ENCODE measurements at regions not wholly inside any gene's neighbourhood (a gene's known extent, or its start where the extent isn't known, plus 50 kb on each side); places are given as distances from the start of the nearest gene placed in this dataset.
"Not testable (repeated sequence)": the region's sequence is repeated elsewhere in the genome, so short reads cannot be mapped to it uniquely, and the experiment has no call there.

GRCh38 chr4:1524761-1525160 lies 118.5 kb upstream of the NKX1-1 start:
- DNase-seq (ENCODE audit: low spot score): no peak

GRCh38 chr4:1523907-1524636 lies 117.8 kb upstream of the NKX1-1 start:
- DNase-seq (ENCODE audit: low spot score): no peak

- no peak for DNase-seq (ENCODE audit: low spot score)
Measured at GRCh38 chr4:1523506-1523905, 117.3 kb upstream of the NKX1-1 start.

GRCh38 chr4:1523033-1523432 lies 116.8 kb upstream of the NKX1-1 start:
- no peak for DNase-seq (ENCODE audit: low spot score)

GRCh38 chr4:1522606-1523005 lies 116.4 kb upstream of the NKX1-1 start:
- DNase-seq (ENCODE audit: low spot score): no peak

- DNase-seq (ENCODE audit: low spot score): no peak
Measured at GRCh38 chr4:1521821-1522361, 115.6 kb upstream of the NKX1-1 start.

GRCh38 chr4:1520795-1521576 lies 114.7 kb upstream of the NKX1-1 start:
- not testable (repeated sequence) for DNase-seq (ENCODE audit: low spot score)

- DNase-seq (ENCODE audit: low spot score): no peak
Measured at GRCh38 chr4:1519787-1520661, 113.8 kb upstream of the NKX1-1 start.

- no peak for DNase-seq (ENCODE audit: low spot score)
Measured at GRCh38 chr4:1518997-1519700, 112.9 kb upstream of the NKX1-1 start.

- no peak for DNase-seq (ENCODE audit: low spot score)
Measured at GRCh38 chr4:1517592-1518411, 111.6 kb upstream of the NKX1-1 start.

- DNase-seq (ENCODE audit: low spot score): no peak
Measured at GRCh38 chr4:1516881-1517480, 110.7 kb upstream of the NKX1-1 start.

- no peak for DNase-seq (ENCODE audit: low spot score)
Measured at GRCh38 chr4:1516261-1516660, 110.0 kb upstream of the NKX1-1 start.

- no peak for DNase-seq (ENCODE audit: low spot score)
Measured at GRCh38 chr4:1515763-1516162, 109.5 kb upstream of the NKX1-1 start.

- DNase-seq (ENCODE audit: low spot score): no peak
Measured at GRCh38 chr4:1515156-1515555, 108.9 kb upstream of the NKX1-1 start.

- no peak for DNase-seq (ENCODE audit: low spot score)
Measured at GRCh38 chr4:1514612-1515011, 108.4 kb upstream of the NKX1-1 start.

- DNase-seq (ENCODE audit: low spot score): no peak
Measured at GRCh38 chr4:1513936-1514483, 107.8 kb upstream of the NKX1-1 start.

- DNase-seq (ENCODE audit: low spot score): no peak
Measured at GRCh38 chr4:1512738-1513660, 106.8 kb upstream of the NKX1-1 start.

GRCh38 chr4:1512051-1512737 lies 106.0 kb upstream of the NKX1-1 start:
- DNase-seq (ENCODE audit: low spot score): no peak

Measured in putamen (tissue), 1 donor.